ENCODE measurements at regions not wholly inside any gene's neighbourhood (a gene's known extent, or its start where the extent isn't known, plus 50 kb on each side); places are given as distances from the start of the nearest gene placed in this dataset.

GRCh38 chr12:118840878-118841277, 140.5 kb upstream of the SRRM4 start:
- TF ChIP-seq, protein P1, sequence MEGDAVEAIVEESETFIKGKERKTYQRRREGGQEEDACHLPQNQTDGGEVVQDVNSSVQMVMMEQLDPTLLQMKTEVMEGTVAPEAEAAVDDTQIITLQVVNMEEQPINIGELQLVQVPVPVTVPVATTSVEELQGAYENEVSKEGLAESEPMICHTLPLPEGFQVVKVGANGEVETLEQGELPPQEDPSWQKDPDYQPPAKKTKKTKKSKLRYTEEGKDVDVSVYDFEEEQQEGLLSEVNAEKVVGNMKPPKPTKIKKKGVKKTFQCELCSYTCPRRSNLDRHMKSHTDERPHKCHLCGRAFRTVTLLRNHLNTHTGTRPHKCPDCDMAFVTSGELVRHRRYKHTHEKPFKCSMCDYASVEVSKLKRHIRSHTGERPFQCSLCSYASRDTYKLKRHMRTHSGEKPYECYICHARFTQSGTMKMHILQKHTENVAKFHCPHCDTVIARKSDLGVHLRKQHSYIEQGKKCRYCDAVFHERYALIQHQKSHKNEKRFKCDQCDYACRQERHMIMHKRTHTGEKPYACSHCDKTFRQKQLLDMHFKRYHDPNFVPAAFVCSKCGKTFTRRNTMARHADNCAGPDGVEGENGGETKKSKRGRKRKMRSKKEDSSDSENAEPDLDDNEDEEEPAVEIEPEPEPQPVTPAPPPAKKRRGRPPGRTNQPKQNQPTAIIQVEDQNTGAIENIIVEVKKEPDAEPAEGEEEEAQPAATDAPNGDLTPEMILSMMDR (IDR thresholded peaks at IDR 0.05), result no peak
- TF ChIP-seq POLR2A (IDR thresholded peaks at IDR 0.05), result no peak
